ENCODE measurements at regions not wholly inside any gene's neighbourhood (a gene's known extent, or its start where the extent isn't known, plus 50 kb on each side); places are given as distances from the start of the nearest gene placed in this dataset.

- Histone ChIP-seq H3K4me2 (ENCODE audit: low read depth, low read length) (no peak overlapping the region), H3K79me2 (ENCODE audit: low read length) (no peaks in the 10 kb centered on the region), H3K9me3 (replicated peaks; ENCODE audit: insufficient read depth, low read length) (no peaks in the 10 kb centered on the region), H3K27me3 (replicated peaks; ENCODE audit: insufficient read depth, low read length) (no peaks in the 10 kb centered on the region), H3K9me2 (replicated peaks; ENCODE audit: insufficient read depth, low read length) (no peaks in the 10 kb centered on the region), H4K20me1 (ENCODE audit: insufficient read depth, low read length) (no peaks in the 10 kb centered on the region), H2AFZ (ENCODE audit: low read length) (no peak overlapping the region), H3K27ac (ENCODE audit: low read length) (no peak overlapping the region), H3K4me3 (ENCODE audit: low read length) (no peak overlapping the region), H3F3A (ENCODE audit: insufficient read depth, low read length) (no peaks in the 10 kb centered on the region), H3K36me3 (replicated peaks; ENCODE audit: insufficient read depth, low read length) (no peaks in the 10 kb centered on the region), H3K4me1 (ENCODE audit: low read length) (no peaks in the 10 kb centered on the region), H3K9ac (ENCODE audit: low read length) (no peak overlapping the region)
- no peak for DNase-seq
- TF ChIP-seq EZH2phosphoT487 (IDR thresholded peaks at IDR 0.05; ENCODE audit: low read length) (no peak), CTCF (IDR thresholded peaks at IDR 0.05; ENCODE audit: low read length) (no peak), EZH2 (optimal IDR thresholded peaks at IDR 0.05; ENCODE audit: low read depth, low read length) (no peak)
Observed at GRCh38 chr13:72652681-72653080, 74.7 kb downstream of the MZT1 start.

- H3K27ac ChIP-seq (ENCODE audit: low read length) = no peak overlapping the region
- no peaks in the 10 kb centered on the region for H3K79me2 ChIP-seq (ENCODE audit: low read length)
- TF ChIP-seq EZH2phosphoT487 (IDR thresholded peaks at IDR 0.05; ENCODE audit: low read length) (no peak), CTCF (IDR thresholded peaks at IDR 0.05; ENCODE audit: low read length) (no peak), EZH2 (optimal IDR thresholded peaks at IDR 0.05; ENCODE audit: low read depth, low read length) (no peak)
- no peak overlapping the region for H3K4me2 ChIP-seq (ENCODE audit: low read depth, low read length)
- H3K9ac ChIP-seq (ENCODE audit: low read length) = no peak overlapping the region
- no peaks in the 10 kb centered on the region for H3K27me3 ChIP-seq (replicated peaks; ENCODE audit: insufficient read depth, low read length)
- no peaks in the 10 kb centered on the region for H3K4me1 ChIP-seq (ENCODE audit: low read length)
- H3F3A ChIP-seq (ENCODE audit: insufficient read depth, low read length) = no peaks in the 10 kb centered on the region
- H3K36me3 ChIP-seq (replicated peaks; ENCODE audit: insufficient read depth, low read length) = no peaks in the 10 kb centered on the region
- H3K9me2 ChIP-seq (replicated peaks; ENCODE audit: insufficient read depth, low read length) = no peaks in the 10 kb centered on the region
- H3K4me3 ChIP-seq (ENCODE audit: low read length) = no peak overlapping the region
- H4K20me1 ChIP-seq (ENCODE audit: insufficient read depth, low read length) = no peaks in the 10 kb centered on the region
- DNase-seq = no peak
- H2AFZ ChIP-seq (ENCODE audit: low read length) = no peak overlapping the region
- H3K9me3 ChIP-seq (replicated peaks; ENCODE audit: insufficient read depth, low read length) = no peaks in the 10 kb centered on the region
Observed at GRCh38 chr13:72651144-72651543, 76.3 kb downstream of the MZT1 start.

GRCh38 chr13:72650051-72650700, 77.3 kb downstream of the MZT1 start:
- H3K27me3 ChIP-seq (replicated peaks; ENCODE audit: insufficient read depth, low read length) = no peaks in the 10 kb centered on the region

More at GRCh38 chr13:72650051-72650700, 77.3 kb downstream of the MZT1 start:
- Histone ChIP-seq H3K4me3 (ENCODE audit: low read length) (no peak overlapping the region), H4K20me1 (ENCODE audit: insufficient read depth, low read length) (no peaks in the 10 kb centered on the region), H3K9me2 (replicated peaks; ENCODE audit: insufficient read depth, low read length) (no peaks in the 10 kb centered on the region), H3K36me3 (replicated peaks; ENCODE audit: insufficient read depth, low read length) (no peaks in the 10 kb centered on the region), H2AFZ (ENCODE audit: low read length) (no peak overlapping the region), H3F3A (ENCODE audit: insufficient read depth, low read length) (no peaks in the 10 kb centered on the region), H3K4me1 (ENCODE audit: low read length) (no peaks in the 10 kb centered on the region), H3K9ac (ENCODE audit: low read length) (no peak overlapping the region), H3K9me3 (replicated peaks; ENCODE audit: insufficient read depth, low read length) (no peaks in the 10 kb centered on the region), H3K79me2 (ENCODE audit: low read length) (no peaks in the 10 kb centered on the region), H3K27ac (ENCODE audit: low read length) (no peak overlapping the region), H3K4me2 (ENCODE audit: low read depth, low read length) (no peak overlapping the region)
- DNase-seq = no peak
- TF ChIP-seq CTCF (IDR thresholded peaks at IDR 0.05; ENCODE audit: low read length) = no peak
- no peak for TF ChIP-seq EZH2 (optimal IDR thresholded peaks at IDR 0.05; ENCODE audit: low read depth, low read length)
- no peak for TF ChIP-seq EZH2phosphoT487 (IDR thresholded peaks at IDR 0.05; ENCODE audit: low read length)
